Fibroblast of peridontal ligament (primary cell): ENCODE measurements at regions not wholly inside any gene's neighbourhood (a gene's known extent, or its start where the extent isn't known, plus 50 kb on each side); places are given as distances from the start of the nearest gene placed in this dataset.

ENCODE experiments used
- DNase-seq: peaks from one replicate; pipeline ENCODE4 v3.0.0-alpha.2; 2010; ENCODE audit errors: extremely low read depth

GRCh38 chr3:107428051-107428858 is 51.0 kb downstream of the CCDC54 start:
- no peak for DNase-seq

- DNase-seq: peak; percentile 83
Observed at GRCh38 chr3:107429320-107430181, 52.3 kb downstream of the CCDC54 start.

GRCh38 chr3:107430214-107430995 is 53.2 kb downstream of the CCDC54 start:
- DNase-seq: peak; percentile 52

- no peak for DNase-seq
Observed at GRCh38 chr3:107430996-107431245, 53.7 kb downstream of the CCDC54 start.

GRCh38 chr3:107431246-107432012 is 54.2 kb downstream of the CCDC54 start:
- peak; percentile 62 for DNase-seq

GRCh38 chr3:107432013-107432515 is 54.8 kb downstream of the CCDC54 start:
- DNase-seq: peak; percentile 21

GRCh38 chr3:107432646-107433045 is 55.4 kb downstream of the CCDC54 start:
- no peak for DNase-seq

- DNase-seq: no peak
Observed at GRCh38 chr3:107436029-107436428, 58.8 kb downstream of the CCDC54 start.

GRCh38 chr3:107438671-107439070 is 61.4 kb downstream of the CCDC54 start:
- DNase-seq: no peak

GRCh38 chr3:107441617-107442016 is 64.4 kb downstream of the CCDC54 start:
- no peak for DNase-seq

- DNase-seq: no peak
Observed at GRCh38 chr3:107443461-107443860, 66.2 kb downstream of the CCDC54 start.

- no peak for DNase-seq
Observed at GRCh38 chr3:107446706-107447105, 69.5 kb downstream of the CCDC54 start.

GRCh38 chr3:107450254-107450893 is 72.4 kb upstream of the BBX start:
- DNase-seq: no peak

- DNase-seq: peak; percentile 52
Observed at GRCh38 chr3:107452436-107452835, 70.3 kb upstream of the BBX start.

GRCh38 chr3:107453504-107453903 is 69.3 kb upstream of the BBX start:
- no peak for DNase-seq

- DNase-seq: no peak
Observed at GRCh38 chr3:107455621-107456020, 67.1 kb upstream of the BBX start.

- DNase-seq: no peak
Observed at GRCh38 chr3:107456501-107456900, 66.3 kb upstream of the BBX start.

- DNase-seq: peak; percentile 21
Observed at GRCh38 chr3:107458871-107459270, 63.9 kb upstream of the BBX start.

- DNase-seq: no peak
Observed at GRCh38 chr3:107461721-107462120, 61.0 kb upstream of the BBX start.

GRCh38 chr3:107464037-107464436 is 58.7 kb upstream of the BBX start:
- no peak for DNase-seq

GRCh38 chr3:107465064-107465631 is 57.6 kb upstream of the BBX start:
- DNase-seq: no peak
